ENCODE measurements at regions not wholly inside any gene's neighbourhood (a gene's known extent, or its start where the extent isn't known, plus 50 kb on each side); places are given as distances from the start of the nearest gene placed in this dataset.

DNA sequence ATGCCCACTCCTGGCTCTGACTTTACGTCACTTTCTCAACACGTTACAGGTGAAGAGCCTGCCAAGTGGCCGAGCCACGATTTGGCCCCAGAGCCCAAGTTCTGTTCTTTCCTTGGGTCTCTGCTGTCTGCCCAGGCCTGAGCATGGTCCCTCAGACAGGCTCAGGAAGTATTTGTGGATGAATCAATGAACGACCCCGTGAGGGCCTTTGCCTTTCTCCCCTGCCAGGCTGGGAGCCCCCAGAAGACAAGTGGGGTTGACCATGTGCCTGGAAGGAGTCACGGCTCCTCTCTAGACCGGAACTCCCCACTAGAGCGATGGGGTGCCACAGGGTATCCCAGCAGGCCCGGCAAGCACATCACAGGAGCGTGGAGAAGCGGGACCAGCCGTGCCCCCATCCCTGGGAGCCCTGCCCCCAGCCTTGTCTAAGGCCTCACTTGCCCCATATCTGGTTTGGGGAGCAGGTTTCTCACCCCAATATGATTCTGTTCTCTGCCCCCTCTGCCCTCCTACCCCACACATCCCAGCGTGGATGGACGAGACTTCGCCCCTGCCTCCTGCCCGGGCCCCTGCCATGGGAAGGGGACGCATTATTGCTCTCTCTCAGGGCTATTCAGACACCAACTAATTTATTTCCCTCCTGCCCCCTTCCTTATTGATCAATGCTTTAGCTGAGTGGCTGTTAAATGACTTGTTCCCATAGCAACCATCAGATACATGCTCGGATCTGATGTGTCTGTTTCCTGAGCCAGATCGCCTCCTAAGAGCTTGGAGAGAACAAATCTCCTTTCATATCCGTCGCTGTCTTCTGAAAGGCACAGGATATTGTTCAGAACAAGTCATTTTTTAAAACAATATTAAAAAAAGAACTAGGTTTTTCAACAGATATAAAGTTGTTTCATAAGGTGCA, 69.0 kb downstream of the DIO3 start:
- TF ChIP-seq, protein P1, sequence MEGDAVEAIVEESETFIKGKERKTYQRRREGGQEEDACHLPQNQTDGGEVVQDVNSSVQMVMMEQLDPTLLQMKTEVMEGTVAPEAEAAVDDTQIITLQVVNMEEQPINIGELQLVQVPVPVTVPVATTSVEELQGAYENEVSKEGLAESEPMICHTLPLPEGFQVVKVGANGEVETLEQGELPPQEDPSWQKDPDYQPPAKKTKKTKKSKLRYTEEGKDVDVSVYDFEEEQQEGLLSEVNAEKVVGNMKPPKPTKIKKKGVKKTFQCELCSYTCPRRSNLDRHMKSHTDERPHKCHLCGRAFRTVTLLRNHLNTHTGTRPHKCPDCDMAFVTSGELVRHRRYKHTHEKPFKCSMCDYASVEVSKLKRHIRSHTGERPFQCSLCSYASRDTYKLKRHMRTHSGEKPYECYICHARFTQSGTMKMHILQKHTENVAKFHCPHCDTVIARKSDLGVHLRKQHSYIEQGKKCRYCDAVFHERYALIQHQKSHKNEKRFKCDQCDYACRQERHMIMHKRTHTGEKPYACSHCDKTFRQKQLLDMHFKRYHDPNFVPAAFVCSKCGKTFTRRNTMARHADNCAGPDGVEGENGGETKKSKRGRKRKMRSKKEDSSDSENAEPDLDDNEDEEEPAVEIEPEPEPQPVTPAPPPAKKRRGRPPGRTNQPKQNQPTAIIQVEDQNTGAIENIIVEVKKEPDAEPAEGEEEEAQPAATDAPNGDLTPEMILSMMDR (IDR thresholded peaks at IDR 0.05): no peak
- no peak for TF ChIP-seq POLR2A (IDR thresholded peaks at IDR 0.05)
